ENCODE measurements at regions not wholly inside any gene's neighbourhood (a gene's known extent, or its start where the extent isn't known, plus 50 kb on each side); places are given as distances from the start of the nearest gene placed in this dataset.

DNA sequence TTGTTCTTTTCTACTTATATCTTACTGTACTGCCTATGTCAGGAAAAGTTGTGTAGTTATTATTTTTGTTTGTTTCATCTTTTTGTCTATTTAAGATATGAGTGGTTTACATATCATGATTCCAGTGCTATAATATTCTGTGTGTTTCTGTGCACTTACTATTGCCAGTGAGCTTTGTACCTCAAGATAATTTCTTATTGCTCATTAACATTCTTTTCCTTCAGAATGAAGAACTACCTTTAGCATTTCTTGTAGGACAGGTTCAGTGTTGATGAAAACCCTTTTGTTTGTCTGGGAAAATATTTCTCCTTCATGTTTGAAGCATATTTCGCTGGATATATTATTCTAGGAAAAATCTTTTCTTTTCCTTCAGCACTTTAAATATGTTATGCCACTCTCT lies 452.7 kb upstream of the FAT3 start:
- peaks cover 4% of the 10 kb centered on the region in 2 donors for H3K4me1 ChIP-seq (ENCODE audit: control insufficient read depth in 1 of 2, low read depth in 2 of 2)
- TF ChIP-seq, protein P1, sequence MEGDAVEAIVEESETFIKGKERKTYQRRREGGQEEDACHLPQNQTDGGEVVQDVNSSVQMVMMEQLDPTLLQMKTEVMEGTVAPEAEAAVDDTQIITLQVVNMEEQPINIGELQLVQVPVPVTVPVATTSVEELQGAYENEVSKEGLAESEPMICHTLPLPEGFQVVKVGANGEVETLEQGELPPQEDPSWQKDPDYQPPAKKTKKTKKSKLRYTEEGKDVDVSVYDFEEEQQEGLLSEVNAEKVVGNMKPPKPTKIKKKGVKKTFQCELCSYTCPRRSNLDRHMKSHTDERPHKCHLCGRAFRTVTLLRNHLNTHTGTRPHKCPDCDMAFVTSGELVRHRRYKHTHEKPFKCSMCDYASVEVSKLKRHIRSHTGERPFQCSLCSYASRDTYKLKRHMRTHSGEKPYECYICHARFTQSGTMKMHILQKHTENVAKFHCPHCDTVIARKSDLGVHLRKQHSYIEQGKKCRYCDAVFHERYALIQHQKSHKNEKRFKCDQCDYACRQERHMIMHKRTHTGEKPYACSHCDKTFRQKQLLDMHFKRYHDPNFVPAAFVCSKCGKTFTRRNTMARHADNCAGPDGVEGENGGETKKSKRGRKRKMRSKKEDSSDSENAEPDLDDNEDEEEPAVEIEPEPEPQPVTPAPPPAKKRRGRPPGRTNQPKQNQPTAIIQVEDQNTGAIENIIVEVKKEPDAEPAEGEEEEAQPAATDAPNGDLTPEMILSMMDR (IDR thresholded peaks at IDR 0.05) = no peak
- ATAC-seq (ENCODE audit: insufficient number of reproducible peaks, low FRiP score, low read depth) (no peak), DNase-seq (ENCODE audit: low spot score) (no peak)
- no peaks in the 10 kb centered on the region for H3K27me3 ChIP-seq (replicated peaks; ENCODE audit: insufficient read depth)
- no peaks in the 10 kb centered on the region for H3K9me3 ChIP-seq
- no peak overlapping the region for H3K4me3 ChIP-seq
- no peaks in the 10 kb centered on the region for H3K36me3 ChIP-seq
- H3K27ac ChIP-seq = no peak overlapping the region

DNA sequence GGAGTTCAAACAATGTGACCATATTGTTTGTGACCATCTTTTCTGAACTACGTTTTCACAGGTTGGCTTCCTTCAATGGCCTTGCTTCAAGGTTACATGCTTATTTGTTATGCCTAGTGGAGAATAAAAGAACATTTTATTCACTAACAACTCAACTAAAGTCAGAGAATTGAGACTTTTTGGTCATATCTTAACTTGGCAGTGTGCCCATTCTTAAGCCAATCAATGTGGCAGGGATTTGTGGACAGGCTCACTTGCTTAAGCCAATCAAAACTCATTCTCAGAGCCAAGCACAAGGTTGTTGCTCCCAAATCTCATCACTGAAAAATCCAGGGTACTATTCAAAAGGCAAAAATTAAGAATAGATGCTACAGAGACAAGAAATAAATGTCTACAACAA lies 455.8 kb upstream of the FAT3 start:
- TF ChIP-seq, protein P1 (IDR thresholded peaks at IDR 0.05) = no peak
- no peaks in the 10 kb centered on the region for H3K27me3 ChIP-seq (replicated peaks; ENCODE audit: insufficient read depth)
- DNase-seq (ENCODE audit: low spot score) (no peak), ATAC-seq (ENCODE audit: insufficient number of reproducible peaks, low FRiP score, low read depth) (no peak)
- no peak overlapping the region for H3K27ac ChIP-seq
- H3K36me3 ChIP-seq = no peaks in the 10 kb centered on the region
- no peak overlapping the region for H3K4me3 ChIP-seq
- no peaks in the 10 kb centered on the region for H3K9me3 ChIP-seq
- H3K4me1 ChIP-seq (ENCODE audit: control insufficient read depth in 1 of 2, low read depth in 2 of 2) = peaks cover 4% of the 10 kb centered on the region in 2 donors

DNA sequence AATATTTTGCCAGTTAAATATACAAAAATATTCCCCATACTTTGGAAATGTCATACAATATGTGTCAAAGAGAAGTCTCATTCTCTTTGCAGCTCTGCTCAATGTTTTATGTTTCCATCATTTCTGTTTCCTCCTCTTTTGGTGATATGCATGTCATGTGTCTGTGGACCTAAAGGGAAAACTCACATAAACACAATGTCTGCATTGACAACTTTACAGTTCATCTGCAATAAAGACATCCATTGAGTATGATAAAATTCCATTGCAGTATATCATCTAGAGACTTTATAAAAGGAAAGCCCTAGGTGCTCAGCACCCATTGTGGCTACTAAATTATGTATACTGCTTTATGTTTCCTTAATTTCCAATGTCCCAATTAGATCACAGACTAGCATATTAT lies 461.3 kb upstream of the FAT3 start:
- DNase-seq (ENCODE audit: low spot score) (no peak), ATAC-seq (ENCODE audit: insufficient number of reproducible peaks, low FRiP score, low read depth) (no peak)
- H3K36me3 ChIP-seq = no peaks in the 10 kb centered on the region
- TF ChIP-seq, protein P1 (IDR thresholded peaks at IDR 0.05) = no peak
- no peaks in the 10 kb centered on the region for H3K9me3 ChIP-seq
- H3K27me3 ChIP-seq (replicated peaks; ENCODE audit: insufficient read depth) = no peaks in the 10 kb centered on the region
- no peak overlapping the region for H3K27ac ChIP-seq
- H3K4me1 ChIP-seq (ENCODE audit: control insufficient read depth in 1 of 2, low read depth in 2 of 2) = no peaks in the 10 kb centered on the region
- no peak overlapping the region for H3K4me3 ChIP-seq

DNA sequence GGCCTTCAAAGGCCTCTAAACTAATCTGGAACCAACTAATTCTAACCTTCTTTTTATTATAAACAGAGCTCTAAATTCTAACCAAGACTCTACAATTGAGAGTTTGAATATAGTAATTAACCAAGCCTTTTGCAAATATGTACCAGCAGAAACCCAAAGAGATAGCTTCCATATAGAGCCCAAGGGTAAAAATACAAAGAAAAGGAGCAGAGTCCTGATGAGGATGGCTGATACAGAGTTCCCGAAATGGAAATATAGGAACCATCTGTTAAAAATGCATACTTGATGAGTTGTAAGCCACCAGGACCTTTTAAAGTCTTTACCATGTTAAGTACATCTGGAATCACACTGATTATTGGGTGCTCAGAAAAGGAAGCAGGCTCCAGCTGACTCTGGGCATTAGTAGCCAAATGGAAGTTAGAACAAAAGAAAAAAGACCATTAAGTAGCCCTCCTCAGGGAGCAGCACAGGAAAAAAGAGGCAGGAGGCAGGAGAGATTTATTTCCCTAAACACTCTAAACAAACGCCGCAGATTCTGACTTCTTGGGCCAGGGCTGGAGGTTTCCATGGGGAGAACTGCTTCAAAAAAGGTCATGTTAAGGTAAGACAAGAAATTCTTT lies 463.1 kb upstream of the FAT3 start:
- TF ChIP-seq, protein P1 (IDR thresholded peaks at IDR 0.05) = no peak
- no peak overlapping the region for H3K4me3 ChIP-seq
- no peaks in the 10 kb centered on the region for H3K9me3 ChIP-seq
- H3K27ac ChIP-seq = no peak overlapping the region
- ATAC-seq (ENCODE audit: insufficient number of reproducible peaks, low FRiP score, low read depth) (no peak), DNase-seq (ENCODE audit: low spot score) (no peak)
- H3K27me3 ChIP-seq (replicated peaks; ENCODE audit: insufficient read depth) = no peaks in the 10 kb centered on the region
- H3K36me3 ChIP-seq = no peaks in the 10 kb centered on the region
- H3K4me1 ChIP-seq (ENCODE audit: control insufficient read depth in 1 of 2, low read depth in 2 of 2) = no peaks in the 10 kb centered on the region

DNA sequence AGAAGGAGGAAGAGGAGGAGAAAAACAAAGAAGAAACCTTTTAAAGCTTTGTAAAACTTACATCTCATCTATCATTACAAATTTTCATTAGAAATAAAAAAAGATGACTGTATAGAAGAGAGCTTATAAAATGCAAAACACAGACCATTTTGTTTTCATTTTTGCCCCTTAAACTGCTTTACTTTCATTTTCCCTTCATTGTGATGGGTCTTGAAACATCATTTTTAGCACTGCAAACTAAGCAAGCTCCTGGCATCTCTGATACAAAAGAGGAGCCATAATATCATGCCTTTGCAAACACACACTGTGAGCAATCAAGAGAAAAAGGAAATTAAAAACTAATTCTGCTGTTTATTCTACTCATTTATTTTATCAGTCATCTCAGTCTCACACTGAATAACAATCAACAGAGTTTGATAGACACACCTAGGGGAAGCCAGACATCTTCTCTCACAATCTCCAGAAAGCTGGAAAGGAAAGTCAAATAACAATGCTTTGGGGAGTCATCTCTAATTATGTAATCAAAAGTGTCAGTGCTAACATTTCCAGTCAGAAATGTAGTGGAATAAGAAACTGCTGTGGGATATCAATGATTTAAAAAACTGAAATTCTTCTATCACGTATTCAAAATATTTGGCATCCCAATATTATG lies 467.7 kb upstream of the FAT3 start:
- no peak for DNase-seq (ENCODE audit: low spot score)
- TF ChIP-seq, protein P1 (IDR thresholded peaks at IDR 0.05) = no peak
- H3K27me3 ChIP-seq (replicated peaks; ENCODE audit: insufficient read depth) = no peaks in the 10 kb centered on the region
- no peaks in the 10 kb centered on the region for H3K9me3 ChIP-seq
- no peak for ATAC-seq (ENCODE audit: insufficient number of reproducible peaks, low FRiP score, low read depth)
- H3K36me3 ChIP-seq = no peaks in the 10 kb centered on the region
- H3K27ac ChIP-seq = no peak overlapping the region
- no peaks in the 10 kb centered on the region for H3K4me1 ChIP-seq (ENCODE audit: control insufficient read depth in 1 of 2, low read depth in 2 of 2)
- H3K4me3 ChIP-seq = no peak overlapping the region
